ENCODE measurements at regions not wholly inside any gene's neighbourhood (a gene's known extent, or its start where the extent isn't known, plus 50 kb on each side); places are given as distances from the start of the nearest gene placed in this dataset.
"Not testable (repeated sequence)": the region's sequence is repeated elsewhere in the genome, so short reads cannot be mapped to it uniquely, and the experiment has no call there.

DNA sequence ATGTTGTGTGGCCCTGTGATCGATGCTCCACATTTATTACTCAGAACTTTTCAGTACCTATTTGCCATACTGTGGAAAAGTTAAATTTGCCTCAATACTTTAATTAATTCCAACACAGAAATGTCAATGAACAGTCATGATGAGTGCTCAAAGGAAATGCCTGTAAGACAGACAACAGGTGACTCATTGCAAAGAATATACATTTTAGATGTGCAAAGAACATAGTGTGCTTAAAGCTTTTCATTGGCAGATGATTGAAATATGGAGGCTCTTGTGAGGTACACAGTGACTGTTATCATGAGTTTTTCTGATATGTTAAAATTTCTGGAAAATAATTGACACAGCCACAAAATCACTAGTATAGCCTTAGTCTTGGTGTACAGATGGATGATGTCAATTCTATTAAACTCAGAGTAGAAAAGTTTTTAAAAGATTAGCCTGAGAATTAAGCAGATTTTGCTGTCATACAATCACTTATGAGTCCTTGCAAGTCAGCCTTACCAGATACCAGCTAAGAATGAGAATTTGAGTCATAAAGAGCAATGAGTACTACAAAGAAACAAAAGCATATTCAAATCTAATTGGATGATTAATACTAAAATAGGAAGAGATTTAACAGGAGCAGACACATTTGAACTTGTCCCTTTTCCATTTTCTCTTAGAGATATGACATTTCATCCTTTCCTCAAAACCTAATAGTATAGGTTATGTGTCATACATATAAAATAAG, 544.1 kb downstream of the KCNH5 start:
- TF ChIP-seq, protein P1, sequence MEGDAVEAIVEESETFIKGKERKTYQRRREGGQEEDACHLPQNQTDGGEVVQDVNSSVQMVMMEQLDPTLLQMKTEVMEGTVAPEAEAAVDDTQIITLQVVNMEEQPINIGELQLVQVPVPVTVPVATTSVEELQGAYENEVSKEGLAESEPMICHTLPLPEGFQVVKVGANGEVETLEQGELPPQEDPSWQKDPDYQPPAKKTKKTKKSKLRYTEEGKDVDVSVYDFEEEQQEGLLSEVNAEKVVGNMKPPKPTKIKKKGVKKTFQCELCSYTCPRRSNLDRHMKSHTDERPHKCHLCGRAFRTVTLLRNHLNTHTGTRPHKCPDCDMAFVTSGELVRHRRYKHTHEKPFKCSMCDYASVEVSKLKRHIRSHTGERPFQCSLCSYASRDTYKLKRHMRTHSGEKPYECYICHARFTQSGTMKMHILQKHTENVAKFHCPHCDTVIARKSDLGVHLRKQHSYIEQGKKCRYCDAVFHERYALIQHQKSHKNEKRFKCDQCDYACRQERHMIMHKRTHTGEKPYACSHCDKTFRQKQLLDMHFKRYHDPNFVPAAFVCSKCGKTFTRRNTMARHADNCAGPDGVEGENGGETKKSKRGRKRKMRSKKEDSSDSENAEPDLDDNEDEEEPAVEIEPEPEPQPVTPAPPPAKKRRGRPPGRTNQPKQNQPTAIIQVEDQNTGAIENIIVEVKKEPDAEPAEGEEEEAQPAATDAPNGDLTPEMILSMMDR (conservative IDR thresholded peaks at IDR 0.05; ENCODE audit: low read depth, low read length) = no peak
- Histone ChIP-seq H4K20me1 (ENCODE audit: insufficient read depth) (no peaks in the 10 kb centered on the region), H3K27ac (no peak overlapping the region), H3K36me3 (ENCODE audit: insufficient read depth) (no peaks in the 10 kb centered on the region), H3K27me3 (ENCODE audit: insufficient read depth, low read depth) (no peaks in the 10 kb centered on the region), H3K4me2 (no peak overlapping the region), H3K4me3 (IDR thresholded peaks at IDR 0.05; ENCODE audit: insufficient read depth, low read depth, low read length) (no peak overlapping the region), H3K4me1 (ENCODE audit: low read depth, poor library complexity, severe bottlenecking) (no peaks in the 10 kb centered on the region), H2AFZ (ENCODE audit: low read depth) (no peak overlapping the region), H3K9ac (no peak overlapping the region), H3K79me2 (ENCODE audit: insufficient read depth, low read depth) (no peaks in the 10 kb centered on the region)

GRCh38 chr14:62505045-62505444, 540.2 kb downstream of the KCNH5 start:
- Histone ChIP-seq H3K79me2 (ENCODE audit: insufficient read depth, low read depth) (no peaks in the 10 kb centered on the region), H4K20me1 (ENCODE audit: insufficient read depth) (no peaks in the 10 kb centered on the region), H3K9ac (no peak overlapping the region), H3K27me3 (ENCODE audit: insufficient read depth, low read depth) (no peaks in the 10 kb centered on the region), H3K27ac (no peak overlapping the region), H3K36me3 (ENCODE audit: insufficient read depth) (no peaks in the 10 kb centered on the region), H3K4me3 (IDR thresholded peaks at IDR 0.05; ENCODE audit: insufficient read depth, low read depth, low read length) (no peak overlapping the region), H3K4me1 (ENCODE audit: low read depth, poor library complexity, severe bottlenecking) (no peaks in the 10 kb centered on the region), H2AFZ (ENCODE audit: low read depth) (no peak overlapping the region), H3K4me2 (no peak overlapping the region)
- TF ChIP-seq, protein P1 (conservative IDR thresholded peaks at IDR 0.05; ENCODE audit: low read depth, low read length) = no peak

- not testable (repeated sequence) for H3K4me2 ChIP-seq; H3K27me3 ChIP-seq (ENCODE audit: insufficient read depth, low read depth); H3K36me3 ChIP-seq (ENCODE audit: insufficient read depth); H3K79me2 ChIP-seq (ENCODE audit: insufficient read depth, low read depth); H3K4me3 ChIP-seq (IDR thresholded peaks at IDR 0.05; ENCODE audit: insufficient read depth, low read depth, low read length); H4K20me1 ChIP-seq (ENCODE audit: insufficient read depth); H3K9ac ChIP-seq; H2AFZ ChIP-seq (ENCODE audit: low read depth); H3K27ac ChIP-seq
- H3K4me1 ChIP-seq (ENCODE audit: low read depth, poor library complexity, severe bottlenecking) = peaks cover 14% of the 10 kb centered on the region
These were observed 523.9 kb downstream of the KCNH5 start for GRCh38 chr14:62521309-62521708.

GRCh38 chr14:62528296-62528695, 517.0 kb downstream of the KCNH5 start:
- Histone ChIP-seq H3K4me3 (IDR thresholded peaks at IDR 0.05; ENCODE audit: insufficient read depth, low read depth, low read length) (no peak overlapping the region), H3K27me3 (ENCODE audit: insufficient read depth, low read depth) (no peaks in the 10 kb centered on the region), H3K4me1 (ENCODE audit: low read depth, poor library complexity, severe bottlenecking) (no peaks in the 10 kb centered on the region), H2AFZ (ENCODE audit: low read depth) (no peak overlapping the region), H3K36me3 (ENCODE audit: insufficient read depth) (no peaks in the 10 kb centered on the region), H3K9ac (no peak overlapping the region), H3K4me2 (no peak overlapping the region), H3K27ac (no peak overlapping the region), H3K79me2 (ENCODE audit: insufficient read depth, low read depth) (no peaks in the 10 kb centered on the region), H4K20me1 (ENCODE audit: insufficient read depth) (no peaks in the 10 kb centered on the region)
- TF ChIP-seq, protein P1 (conservative IDR thresholded peaks at IDR 0.05; ENCODE audit: low read depth, low read length) = no peak

DNA sequence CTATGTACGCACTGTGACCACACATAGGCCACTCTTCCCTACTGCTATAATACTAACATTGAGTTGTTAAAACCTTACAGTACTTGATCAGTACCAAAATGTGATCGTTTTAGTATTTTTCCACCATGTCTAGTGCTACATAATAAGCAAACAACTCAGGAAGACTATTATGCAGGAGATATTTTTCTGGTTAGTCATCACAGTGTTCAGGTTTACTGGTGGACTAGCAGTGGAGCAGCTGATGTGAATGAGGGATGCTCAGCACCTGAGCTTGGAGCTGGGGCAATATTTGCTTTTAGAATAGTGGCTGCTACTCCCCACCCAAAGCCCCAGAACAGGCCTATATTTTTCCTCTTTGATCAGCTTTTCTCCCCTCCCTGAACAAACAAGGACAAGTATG, 513.1 kb downstream of the KCNH5 start:
- Histone ChIP-seq H3K79me2 (ENCODE audit: insufficient read depth, low read depth) (no peaks in the 10 kb centered on the region), H3K9ac (no peak overlapping the region), H3K36me3 (ENCODE audit: insufficient read depth) (no peaks in the 10 kb centered on the region), H3K4me1 (ENCODE audit: low read depth, poor library complexity, severe bottlenecking) (no peaks in the 10 kb centered on the region), H3K27ac (no peak overlapping the region), H3K27me3 (ENCODE audit: insufficient read depth, low read depth) (no peaks in the 10 kb centered on the region), H2AFZ (ENCODE audit: low read depth) (no peak overlapping the region), H4K20me1 (ENCODE audit: insufficient read depth) (no peaks in the 10 kb centered on the region), H3K4me3 (IDR thresholded peaks at IDR 0.05; ENCODE audit: insufficient read depth, low read depth, low read length) (no peak overlapping the region), H3K4me2 (no peak overlapping the region)
- TF ChIP-seq, protein P1 (conservative IDR thresholded peaks at IDR 0.05; ENCODE audit: low read depth, low read length) = no peak

All from KMS-11 (cell line).